Liver (tissue), 8 donors: ENCODE measurements at regions not wholly inside any gene's neighbourhood (a gene's known extent, or its start where the extent isn't known, plus 50 kb on each side); places are given as distances from the start of the nearest gene placed in this dataset.

Experiments used
- DNase-seq: peaks from one replicate; pipeline ENCODE4 v3.0.0-alpha.2; 2017; ENCODE audit warnings: low spot score
- H3K27ac ChIP-seq, 2 donors: one replicate each; pipeline ENCODE4 v1.7.0; 2013; ENCODE audit warnings: inconsistent platforms in 2 of 2, low read length in 2 of 2, control low read depth in 1 of 2, low read depth in 1 of 2, mild to moderate bottlenecking in 1 of 2
- H3K27me3 ChIP-seq, 4 donors: one replicate each; pipeline versions ENCODE4 v1.6.1 to v1.7.0; 2013; ENCODE audit warnings: low read length in 3 of 4, inconsistent platforms in 1 of 4, mild to moderate bottlenecking in 1 of 4, moderate library complexity in 1 of 4; ENCODE audit not compliant: control insufficient read depth in 4 of 4, insufficient read depth in 4 of 4
- H3K36me3 ChIP-seq, 4 donors: one replicate each; pipeline versions ENCODE4 v1.6.1 to v1.7.0; 2013; ENCODE audit warnings: low read length in 3 of 4, mild to moderate bottlenecking in 3 of 4, low read depth in 1 of 4, moderate library complexity in 1 of 4; ENCODE audit not compliant: control insufficient read depth in 4 of 4, insufficient read depth in 3 of 4
- H3K4me1 ChIP-seq, 4 donors: one replicate each; pipeline versions ENCODE4 v1.6.1 to v1.7.0; 2013; ENCODE audit warnings: low read length in 3 of 4, mild to moderate bottlenecking in 3 of 4, moderate library complexity in 1 of 4; ENCODE audit not compliant: control insufficient read depth in 4 of 4, insufficient read depth in 4 of 4
- H3K4me3 ChIP-seq, 3 donors: one replicate each; pipeline versions ENCODE4 v1.6.1 to v1.7.0; 2013; ENCODE audit warnings: low read length in 3 of 3, control low read depth in 1 of 3, low read depth in 1 of 3, mild to moderate bottlenecking in 1 of 3
- H3K9ac ChIP-seq, 2 donors: one replicate each; pipeline ENCODE4 v1.7.0; 2013; ENCODE audit warnings: low read length in 2 of 2, mild to moderate bottlenecking in 2 of 2, moderate library complexity in 2 of 2, control low read depth in 1 of 2, low read depth in 1 of 2
- H3K9me3 ChIP-seq, 4 donors: one replicate each; pipeline versions ENCODE4 v1.6.1 to v1.7.0; 2013; ENCODE audit warnings: low read length in 3 of 4; ENCODE audit not compliant: control insufficient read depth in 4 of 4
- EGR1 ChIP-seq, 2 donors: IDR thresholded peaks; 2 replicates each; pipeline ENCODE4 v1.6.1; 2016 to 2018; ENCODE audit warnings: antibody characterized with exemption in 2 of 2, low read depth in 2 of 2
- FOXA1 ChIP-seq: IDR thresholded peaks from 2 replicates; pipeline ENCODE4 v1.6.1; 2016; ENCODE audit warnings: antibody characterized with exemption
- FOXA2 ChIP-seq: IDR thresholded peaks from 2 replicates; pipeline ENCODE4 v1.6.1; 2016; ENCODE audit warnings: antibody characterized with exemption
- GABPA ChIP-seq, 2 donors: IDR thresholded peaks in 1 of 2; conservative IDR thresholded peaks in 1 of 2; 2 replicates each; pipeline ENCODE4 v1.6.1; 2016; ENCODE audit warnings: antibody characterized with exemption in 2 of 2, mild to moderate bottlenecking in 1 of 2, moderate library complexity in 1 of 2
- HNF4A ChIP-seq, 2 donors: conservative IDR thresholded peaks; 2 replicates each; pipeline ENCODE4 v1.6.1; 2016; ENCODE audit warnings: antibody characterized with exemption in 2 of 2, mild to moderate bottlenecking in 2 of 2
- JUND ChIP-seq, 2 donors: IDR thresholded peaks; 2 replicates each; pipeline ENCODE4 v1.6.1; 2016; ENCODE audit warnings: antibody characterized with exemption in 2 of 2
- RAD21 ChIP-seq, 2 donors: IDR thresholded peaks; 2 replicates each; pipeline ENCODE4 v1.6.1; 2016; ENCODE audit warnings: antibody characterized with exemption in 2 of 2, mild to moderate bottlenecking in 2 of 2
- TAF1 ChIP-seq: conservative IDR thresholded peaks from 2 replicates; pipeline ENCODE4 v1.6.1; 2016; ENCODE audit warnings: antibody characterized with exemption, mild to moderate bottlenecking
- YY1 ChIP-seq: IDR thresholded peaks from 2 replicates; pipeline ENCODE4 v1.6.1; 2016; ENCODE audit warnings: antibody characterized with exemption, mild to moderate bottlenecking
- WGBS: extraction: QIAGEN DNeasy Blood & Tissue Kit; methylation state at CpG from one replicate; pipeline ENCODE4 v1.1.7; 2013; 5-methylcytosine and 5-hydroxymethylcytosine counted together
- TF ChIP-seq, protein P1 (sequence below): IDR thresholded peaks from 2 replicates; pipeline ENCODE4 v1.6.1; 2016; ENCODE audit warnings: antibody characterized with exemption
- TF ChIP-seq, protein P2 (sequence below): fragments of 150-350 bp; IDR thresholded peaks from 2 replicates; pipeline ENCODE4 v1.5.1; 2017; ENCODE audit warnings: improper control_type of control experiment, low read depth, low read length; ENCODE audit not compliant: missing input control
- TF ChIP-seq, protein P3 (sequence below): IDR thresholded peaks from 2 replicates; pipeline ENCODE4 v1.6.1; 2016; ENCODE audit warnings: antibody characterized with exemption, mild to moderate bottlenecking
- donor health status: healthy.
- donor health status: healthy.
- donor health status: healthy.
- donor health status: healthy.
- donor health status: healthy.

DNA sequence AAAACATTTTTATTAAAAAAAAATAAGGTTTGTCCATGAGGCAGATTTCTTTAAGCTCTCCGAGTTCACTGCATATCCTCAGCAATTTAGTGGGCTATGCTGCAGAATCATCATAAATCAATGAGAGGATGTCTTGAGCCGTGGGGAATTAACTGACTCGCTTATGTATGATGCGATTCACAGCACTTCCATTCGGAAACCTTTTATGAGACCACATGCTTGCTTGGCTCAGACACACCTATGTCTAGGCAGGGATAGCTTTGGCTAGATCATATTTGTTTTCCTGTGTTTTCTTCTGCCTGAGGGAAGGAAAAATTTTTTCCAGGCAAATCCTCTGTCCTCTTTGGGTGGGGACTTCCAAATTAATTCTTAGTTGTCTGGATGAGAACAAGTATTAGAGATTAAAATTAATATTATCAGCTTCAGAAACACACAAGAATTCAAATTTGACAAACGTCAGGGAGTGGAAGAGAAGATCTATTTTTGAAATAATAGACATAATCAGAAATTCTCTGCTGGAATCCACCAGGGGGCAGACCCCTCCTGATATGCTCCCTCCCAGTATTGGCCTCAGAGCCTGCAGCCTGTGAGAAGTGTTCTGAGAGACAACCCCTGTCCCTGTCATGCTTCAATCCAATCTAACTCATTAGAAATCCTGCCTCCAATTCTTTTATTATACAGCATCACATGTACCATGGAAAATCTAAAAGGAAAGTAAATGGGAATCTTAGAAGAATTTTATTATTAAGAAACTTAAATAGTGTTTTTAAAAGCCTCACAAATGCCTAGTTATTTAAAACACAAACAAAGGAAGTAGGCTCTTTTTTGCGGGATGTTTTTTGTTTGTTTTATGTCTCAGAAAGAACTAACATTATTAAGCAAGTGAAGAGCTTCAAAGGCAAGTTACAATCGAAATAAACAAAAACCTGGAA lies 345.1 kb upstream of the TACR3 start:
- H3K9me3 ChIP-seq = no peaks in the 10 kb centered on the region
- H3K9ac ChIP-seq = no peak overlapping the region
- H3K27ac ChIP-seq = no peak overlapping the region
- no peaks in the 10 kb centered on the region for H3K27me3 ChIP-seq
- TF ChIP-seq FOXA1 (no peak), FOXA2 (no peak), HNF4A (conservative IDR thresholded peaks at IDR 0.05) (no peak), RAD21 (IDR thresholded peaks at IDR 0.05) (peak; percentile 98), GABPA (IDR thresholded peaks at IDR 0.05 in 1 of 2, conservative IDR thresholded peaks at IDR 0.05 in 1 of 2) (no peak), JUND (IDR thresholded peaks at IDR 0.05) (peak in 1 of 2 donors; percentile 6)
- TF ChIP-seq, protein P1, sequence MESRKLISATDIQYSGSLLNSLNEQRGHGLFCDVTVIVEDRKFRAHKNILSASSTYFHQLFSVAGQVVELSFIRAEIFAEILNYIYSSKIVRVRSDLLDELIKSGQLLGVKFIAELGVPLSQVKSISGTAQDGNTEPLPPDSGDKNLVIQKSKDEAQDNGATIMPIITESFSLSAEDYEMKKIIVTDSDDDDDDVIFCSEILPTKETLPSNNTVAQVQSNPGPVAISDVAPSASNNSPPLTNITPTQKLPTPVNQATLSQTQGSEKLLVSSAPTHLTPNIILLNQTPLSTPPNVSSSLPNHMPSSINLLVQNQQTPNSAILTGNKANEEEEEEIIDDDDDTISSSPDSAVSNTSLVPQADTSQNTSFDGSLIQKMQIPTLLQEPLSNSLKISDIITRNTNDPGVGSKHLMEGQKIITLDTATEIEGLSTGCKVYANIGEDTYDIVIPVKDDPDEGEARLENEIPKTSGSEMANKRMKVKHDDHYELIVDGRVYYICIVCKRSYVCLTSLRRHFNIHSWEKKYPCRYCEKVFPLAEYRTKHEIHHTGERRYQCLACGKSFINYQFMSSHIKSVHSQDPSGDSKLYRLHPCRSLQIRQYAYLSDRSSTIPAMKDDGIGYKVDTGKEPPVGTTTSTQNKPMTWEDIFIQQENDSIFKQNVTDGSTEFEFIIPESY = no peak
- TF ChIP-seq, protein P2, sequence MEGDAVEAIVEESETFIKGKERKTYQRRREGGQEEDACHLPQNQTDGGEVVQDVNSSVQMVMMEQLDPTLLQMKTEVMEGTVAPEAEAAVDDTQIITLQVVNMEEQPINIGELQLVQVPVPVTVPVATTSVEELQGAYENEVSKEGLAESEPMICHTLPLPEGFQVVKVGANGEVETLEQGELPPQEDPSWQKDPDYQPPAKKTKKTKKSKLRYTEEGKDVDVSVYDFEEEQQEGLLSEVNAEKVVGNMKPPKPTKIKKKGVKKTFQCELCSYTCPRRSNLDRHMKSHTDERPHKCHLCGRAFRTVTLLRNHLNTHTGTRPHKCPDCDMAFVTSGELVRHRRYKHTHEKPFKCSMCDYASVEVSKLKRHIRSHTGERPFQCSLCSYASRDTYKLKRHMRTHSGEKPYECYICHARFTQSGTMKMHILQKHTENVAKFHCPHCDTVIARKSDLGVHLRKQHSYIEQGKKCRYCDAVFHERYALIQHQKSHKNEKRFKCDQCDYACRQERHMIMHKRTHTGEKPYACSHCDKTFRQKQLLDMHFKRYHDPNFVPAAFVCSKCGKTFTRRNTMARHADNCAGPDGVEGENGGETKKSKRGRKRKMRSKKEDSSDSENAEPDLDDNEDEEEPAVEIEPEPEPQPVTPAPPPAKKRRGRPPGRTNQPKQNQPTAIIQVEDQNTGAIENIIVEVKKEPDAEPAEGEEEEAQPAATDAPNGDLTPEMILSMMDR = peak; percentile 75
- H3K4me1 ChIP-seq = no peaks in the 10 kb centered on the region
- no peaks in the 10 kb centered on the region for H3K36me3 ChIP-seq
- DNase-seq = peak; percentile 45
- WGBS = 44% methylated on average over 8 of the region's 8 CpGs
- no peak overlapping the region for H3K4me3 ChIP-seq

DNA sequence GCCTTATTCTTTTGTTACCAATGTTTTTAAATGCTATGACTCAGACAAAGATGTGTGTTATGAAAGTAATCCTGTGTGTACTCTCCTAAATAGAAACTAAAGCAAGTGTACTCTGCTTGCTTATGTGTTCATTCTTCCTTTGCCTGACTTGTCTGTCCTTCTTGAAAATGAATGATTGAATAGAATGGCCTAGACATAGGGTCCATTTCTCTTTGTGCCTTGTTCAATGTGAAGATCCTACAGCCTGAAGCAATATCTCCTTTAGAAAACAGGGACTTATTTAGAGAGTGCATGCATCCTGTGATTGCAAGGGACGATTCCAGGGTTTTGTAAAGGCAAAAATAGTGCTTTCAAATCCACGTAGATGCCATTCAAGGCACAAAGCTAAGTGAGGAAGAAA lies 343.6 kb upstream of the TACR3 start:
- no peaks in the 10 kb centered on the region for H3K36me3 ChIP-seq
- TF ChIP-seq EGR1 (IDR thresholded peaks at IDR 0.05; ENCODE audit: low read depth in 2 of 2) (no peak), JUND (IDR thresholded peaks at IDR 0.05) (no peak), FOXA1 (no peak), FOXA2 (no peak), RAD21 (IDR thresholded peaks at IDR 0.05) (no peak), TAF1 (no peak), YY1 (no peak)
- TF ChIP-seq, protein P1 = no peak
- TF ChIP-seq, protein P3, sequence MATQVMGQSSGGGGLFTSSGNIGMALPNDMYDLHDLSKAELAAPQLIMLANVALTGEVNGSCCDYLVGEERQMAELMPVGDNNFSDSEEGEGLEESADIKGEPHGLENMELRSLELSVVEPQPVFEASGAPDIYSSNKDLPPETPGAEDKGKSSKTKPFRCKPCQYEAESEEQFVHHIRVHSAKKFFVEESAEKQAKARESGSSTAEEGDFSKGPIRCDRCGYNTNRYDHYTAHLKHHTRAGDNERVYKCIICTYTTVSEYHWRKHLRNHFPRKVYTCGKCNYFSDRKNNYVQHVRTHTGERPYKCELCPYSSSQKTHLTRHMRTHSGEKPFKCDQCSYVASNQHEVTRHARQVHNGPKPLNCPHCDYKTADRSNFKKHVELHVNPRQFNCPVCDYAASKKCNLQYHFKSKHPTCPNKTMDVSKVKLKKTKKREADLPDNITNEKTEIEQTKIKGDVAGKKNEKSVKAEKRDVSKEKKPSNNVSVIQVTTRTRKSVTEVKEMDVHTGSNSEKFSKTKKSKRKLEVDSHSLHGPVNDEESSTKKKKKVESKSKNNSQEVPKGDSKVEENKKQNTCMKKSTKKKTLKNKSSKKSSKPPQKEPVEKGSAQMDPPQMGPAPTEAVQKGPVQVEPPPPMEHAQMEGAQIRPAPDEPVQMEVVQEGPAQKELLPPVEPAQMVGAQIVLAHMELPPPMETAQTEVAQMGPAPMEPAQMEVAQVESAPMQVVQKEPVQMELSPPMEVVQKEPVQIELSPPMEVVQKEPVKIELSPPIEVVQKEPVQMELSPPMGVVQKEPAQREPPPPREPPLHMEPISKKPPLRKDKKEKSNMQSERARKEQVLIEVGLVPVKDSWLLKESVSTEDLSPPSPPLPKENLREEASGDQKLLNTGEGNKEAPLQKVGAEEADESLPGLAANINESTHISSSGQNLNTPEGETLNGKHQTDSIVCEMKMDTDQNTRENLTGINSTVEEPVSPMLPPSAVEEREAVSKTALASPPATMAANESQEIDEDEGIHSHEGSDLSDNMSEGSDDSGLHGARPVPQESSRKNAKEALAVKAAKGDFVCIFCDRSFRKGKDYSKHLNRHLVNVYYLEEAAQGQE = no peak
- no peak overlapping the region for H3K9ac ChIP-seq
- no peak overlapping the region for H3K4me3 ChIP-seq
- no peaks in the 10 kb centered on the region for H3K4me1 ChIP-seq
- no peaks in the 10 kb centered on the region for H3K27me3 ChIP-seq
- no peak overlapping the region for H3K27ac ChIP-seq
- H3K9me3 ChIP-seq = no peaks in the 10 kb centered on the region
- DNase-seq = no peak
- WGBS = 74% methylated on average over 2 of the region's 2 CpGs
